Lung (tissue), 11 donors: ENCODE measurements at regions not wholly inside any gene's neighbourhood (a gene's known extent, or its start where the extent isn't known, plus 50 kb on each side); places are given as distances from the start of the nearest gene placed in this dataset.

Experiments used
- ATAC-seq: fragments of 200-7000 bp; cut with Tn5 transposase; one replicate; pipeline ENCODE4 v1.9.1; 2020; ENCODE audit warnings: moderate number of reproducible peaks; ENCODE audit not compliant: insufficient read depth, low FRiP score
- DNase-seq, 3 donors: peaks; one replicate each; pipeline ENCODE4 v3.0.0-alpha.2; 2013 to 2017
- H3K27ac ChIP-seq, 2 donors: one replicate each; pipeline ENCODE4 v1.5.1; 2013; ENCODE audit warnings: mild to moderate bottlenecking in 2 of 2, moderate library complexity in 2 of 2, control low read depth in 1 of 2, inconsistent platforms in 1 of 2, low read depth in 1 of 2, low read length in 1 of 2
- H3K27me3 ChIP-seq, 3 donors: one replicate each; pipeline ENCODE4 v1.5.1; 2013; ENCODE audit warnings: low read length in 2 of 3; ENCODE audit not compliant: control insufficient read depth in 3 of 3, insufficient read depth in 3 of 3
- H3K36me3 ChIP-seq, 4 donors: one replicate each; pipeline ENCODE4 v1.5.1; 2013; ENCODE audit warnings: low read length in 4 of 4, mild to moderate bottlenecking in 1 of 4, moderate library complexity in 1 of 4; ENCODE audit not compliant: control insufficient read depth in 4 of 4, insufficient read depth in 4 of 4
- H3K4me1 ChIP-seq, 5 donors: one replicate each; pipeline ENCODE4 v1.5.1; 2013; ENCODE audit warnings: low read length in 5 of 5, mild to moderate bottlenecking in 2 of 5, moderate library complexity in 1 of 5; ENCODE audit not compliant: control insufficient read depth in 5 of 5, insufficient read depth in 5 of 5
- H3K4me3 ChIP-seq: one replicate; pipeline ENCODE4 v1.5.1; 2013; ENCODE audit warnings: mild to moderate bottlenecking, control low read depth, moderate library complexity
- H3K9ac ChIP-seq, 2 donors: one replicate each; pipeline ENCODE4 v1.5.1; 2013; ENCODE audit warnings: low read length in 2 of 2, control low read depth in 1 of 2; ENCODE audit not compliant: insufficient read depth in 1 of 2
- H3K9me3 ChIP-seq, 4 donors: one replicate each; pipeline ENCODE4 v1.5.1; 2013; ENCODE audit warnings: low read length in 3 of 4, mild to moderate bottlenecking in 1 of 4, moderate library complexity in 1 of 4; ENCODE audit not compliant: control insufficient read depth in 4 of 4, insufficient read depth in 3 of 4
- WGBS, 2 donors: extraction: QIAGEN DNeasy Blood & Tissue Kit; methylation state at CpG; one replicate each; pipeline ENCODE4 v1.1.7; 2013; 5-methylcytosine and 5-hydroxymethylcytosine counted together
- TF ChIP-seq, protein P1 (sequence below): IDR thresholded peaks from 2 replicates; pipeline ENCODE4 v1.5.1; 2012; ENCODE audit warnings: mild to moderate bottlenecking; ENCODE audit errors: control extremely low read depth, extremely low read depth
- donor health status: control.
- donor health status: control.
- donor health status: Bipolar disorder and iron deficiency.
- donor health status: healthy.
- donor health status: DM: yes; HTN: yes; CAD: no.

GRCh38 chr6:100322886-100323285 lies 141.8 kb downstream of the SIM1 start:
- H3K27me3 ChIP-seq = no peaks in the 10 kb centered on the region
- H3K27ac ChIP-seq = no peak overlapping the region
- no peaks in the 10 kb centered on the region for H3K36me3 ChIP-seq
- DNase-seq = no peak
- H3K9me3 ChIP-seq = no peaks in the 10 kb centered on the region
- TF ChIP-seq, protein P1, sequence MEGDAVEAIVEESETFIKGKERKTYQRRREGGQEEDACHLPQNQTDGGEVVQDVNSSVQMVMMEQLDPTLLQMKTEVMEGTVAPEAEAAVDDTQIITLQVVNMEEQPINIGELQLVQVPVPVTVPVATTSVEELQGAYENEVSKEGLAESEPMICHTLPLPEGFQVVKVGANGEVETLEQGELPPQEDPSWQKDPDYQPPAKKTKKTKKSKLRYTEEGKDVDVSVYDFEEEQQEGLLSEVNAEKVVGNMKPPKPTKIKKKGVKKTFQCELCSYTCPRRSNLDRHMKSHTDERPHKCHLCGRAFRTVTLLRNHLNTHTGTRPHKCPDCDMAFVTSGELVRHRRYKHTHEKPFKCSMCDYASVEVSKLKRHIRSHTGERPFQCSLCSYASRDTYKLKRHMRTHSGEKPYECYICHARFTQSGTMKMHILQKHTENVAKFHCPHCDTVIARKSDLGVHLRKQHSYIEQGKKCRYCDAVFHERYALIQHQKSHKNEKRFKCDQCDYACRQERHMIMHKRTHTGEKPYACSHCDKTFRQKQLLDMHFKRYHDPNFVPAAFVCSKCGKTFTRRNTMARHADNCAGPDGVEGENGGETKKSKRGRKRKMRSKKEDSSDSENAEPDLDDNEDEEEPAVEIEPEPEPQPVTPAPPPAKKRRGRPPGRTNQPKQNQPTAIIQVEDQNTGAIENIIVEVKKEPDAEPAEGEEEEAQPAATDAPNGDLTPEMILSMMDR = no peak
- no peak overlapping the region for H3K9ac ChIP-seq
- WGBS, 2 donors = 89 to 91% methylated on average over 1 of the region's 1 CpG
- H3K4me1 ChIP-seq = no peaks in the 10 kb centered on the region
- no peak for ATAC-seq
- H3K4me3 ChIP-seq = no peak overlapping the region

DNA sequence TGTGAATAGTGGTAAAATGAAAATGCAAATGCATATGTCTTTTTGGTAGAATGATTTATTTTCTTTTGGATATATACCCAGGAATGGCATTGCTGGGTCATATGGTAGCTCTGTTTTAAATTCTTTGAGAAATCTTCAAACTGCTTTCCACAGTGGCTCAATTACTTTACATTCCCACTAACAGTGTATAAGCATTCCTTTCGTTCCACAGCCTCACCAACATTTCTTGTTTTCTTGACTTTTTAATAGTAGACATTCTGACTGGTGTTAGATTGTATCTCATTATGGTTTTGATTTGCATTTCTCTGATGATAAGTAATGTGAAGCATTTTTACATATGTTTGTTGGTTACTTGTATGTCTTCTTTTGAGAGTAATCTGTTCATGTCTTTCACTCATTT lies 144.0 kb downstream of the SIM1 start:
- no peak overlapping the region for H3K27ac ChIP-seq

GRCh38 chr6:100317031-100317430 lies 147.7 kb downstream of the SIM1 start:
- no peaks in the 10 kb centered on the region for H3K36me3 ChIP-seq
- H3K27me3 ChIP-seq = no peaks in the 10 kb centered on the region
- no peak for ATAC-seq
- H3K9me3 ChIP-seq = no peaks in the 10 kb centered on the region
- DNase-seq = no peak
- no peak overlapping the region for H3K4me3 ChIP-seq
- H3K9ac ChIP-seq = no peak overlapping the region
- TF ChIP-seq, protein P1 = no peak
- no peaks in the 10 kb centered on the region for H3K4me1 ChIP-seq
- 29 to 33% methylated on average over 1 of the region's 1 CpG for WGBS, 2 donors
- no peak overlapping the region for H3K27ac ChIP-seq

More for the DNA sequence above, 144.0 kb downstream of the SIM1 start:
- DNase-seq = no peak
- ATAC-seq = no peak
- Histone ChIP-seq H3K9ac (no peak overlapping the region), H3K4me1 (no peaks in the 10 kb centered on the region), H3K27me3 (no peaks in the 10 kb centered on the region), H3K36me3 (no peaks in the 10 kb centered on the region), H3K4me3 (no peak overlapping the region), H3K9me3 (no peaks in the 10 kb centered on the region)
- WGBS, 2 donors = 78 to 83% methylated on average over 1 of the region's 1 CpG
- TF ChIP-seq, protein P1 = no peak

GRCh38 chr6:100314186-100314585 lies 150.5 kb downstream of the SIM1 start:
- no peak for ATAC-seq

More at GRCh38 chr6:100314186-100314585, 150.5 kb downstream of the SIM1 start:
- Histone ChIP-seq H3K4me1 (no peaks in the 10 kb centered on the region), H3K27ac (no peak overlapping the region), H3K27me3 (no peaks in the 10 kb centered on the region), H3K9me3 (no peaks in the 10 kb centered on the region), H3K4me3 (no peak overlapping the region), H3K9ac (no peak overlapping the region), H3K36me3 (no peaks in the 10 kb centered on the region)
- DNase-seq = no peak
- TF ChIP-seq, protein P1 = no peak
